ENCODE measurements at regions not wholly inside any gene's neighbourhood (a gene's known extent, or its start where the extent isn't known, plus 50 kb on each side); places are given as distances from the start of the nearest gene placed in this dataset.
"Not testable (repeated sequence)": the region's sequence is repeated elsewhere in the genome, so short reads cannot be mapped to it uniquely, and the experiment has no call there.

- Mint-ChIP-seq H3K4me1 (ENCODE audit: low read depth) (no peaks in the 10 kb centered on the region), H3K27ac (no peak overlapping the region), H3K9me3 (peaks cover 2% of the 10 kb centered on the region), H3K4me3 (no peak overlapping the region), H3K27me3 (no peaks in the 10 kb centered on the region), H3K36me3 (ENCODE audit: low read depth) (no peaks in the 10 kb centered on the region)
- POLR2A ChIA-PET: no interaction called here
- no peak for TF ChIP-seq CTCF (IDR thresholded peaks at IDR 0.05)
- no peak for DNase-seq
- intact Hi-C loops (cut with micrococcal nuclease): no loop called here
- CTCF ChIA-PET: no interaction called here
- no peak for ATAC-seq
Measured at GRCh38 chr2:138066139-138066806, 102.0 kb downstream of the HNMT start.

GRCh38 chr2:138066841-138067240 is 102.6 kb downstream of the HNMT start:
- CTCF ChIA-PET: no interaction called here
- Mint-ChIP-seq H3K4me1 (ENCODE audit: low read depth) (no peaks in the 10 kb centered on the region), H3K36me3 (ENCODE audit: low read depth) (no peaks in the 10 kb centered on the region), H3K9me3 (peaks cover 3% of the 10 kb centered on the region), H3K4me3 (no peak overlapping the region), H3K27me3 (no peaks in the 10 kb centered on the region), H3K27ac (no peak overlapping the region)
- DNase-seq (no peak), ATAC-seq (no peak)
- TF ChIP-seq CTCF (IDR thresholded peaks at IDR 0.05): no peak
- POLR2A ChIA-PET: no interaction called here
- intact Hi-C loops (cut with micrococcal nuclease): no loop called here

GRCh38 chr2:138068669-138069068 is 104.4 kb downstream of the HNMT start:
- DNase-seq; intact Hi-C loops (cut with micrococcal nuclease); H3K27ac Mint-ChIP-seq; H3K9me3 Mint-ChIP-seq; POLR2A ChIA-PET; ATAC-seq; H3K27me3 Mint-ChIP-seq; H3K4me3 Mint-ChIP-seq; H3K36me3 Mint-ChIP-seq (ENCODE audit: low read depth); H3K4me1 Mint-ChIP-seq (ENCODE audit: low read depth); CTCF ChIA-PET: not testable (repeated sequence)

GRCh38 chr2:138071042-138071719 is 106.9 kb downstream of the HNMT start:
- intact Hi-C loops (cut with micrococcal nuclease); POLR2A ChIA-PET; H3K27ac Mint-ChIP-seq; DNase-seq; ATAC-seq; H3K36me3 Mint-ChIP-seq (ENCODE audit: low read depth); CTCF ChIA-PET; H3K27me3 Mint-ChIP-seq; H3K9me3 Mint-ChIP-seq; H3K4me1 Mint-ChIP-seq (ENCODE audit: low read depth); H3K4me3 Mint-ChIP-seq: not testable (repeated sequence)

- ChIA-PET POLR2A (no interaction called here), CTCF (no interaction called here)
- peaks cover 4% of the 10 kb centered on the region for H3K9me3 Mint-ChIP-seq
- intact Hi-C loops (cut with micrococcal nuclease): no loop called here
- ATAC-seq: no peak
- no peak overlapping the region for H3K27ac Mint-ChIP-seq
- H3K36me3 Mint-ChIP-seq (ENCODE audit: low read depth): no peaks in the 10 kb centered on the region
- no peak for TF ChIP-seq CTCF (IDR thresholded peaks at IDR 0.05)
- no peak overlapping the region for H3K4me3 Mint-ChIP-seq
- no peak for DNase-seq
- no peaks in the 10 kb centered on the region for H3K27me3 Mint-ChIP-seq
- no peaks in the 10 kb centered on the region for H3K4me1 Mint-ChIP-seq (ENCODE audit: low read depth)
Measured at GRCh38 chr2:138071720-138072719, 107.7 kb downstream of the HNMT start.
